Neural progenitor cell (in vitro differentiated cells): ENCODE measurements at regions not wholly inside any gene's neighbourhood (a gene's known extent, or its start where the extent isn't known, plus 50 kb on each side); places are given as distances from the start of the nearest gene placed in this dataset.

Experiments used
- CTCF ChIP-seq: fragments of 200-600 bp; sonication (generic); IDR thresholded peaks from 2 replicates; pipeline ENCODE4 v1.5.1; 2017; ENCODE audit warnings: antibody characterized with exemption, mild to moderate bottlenecking
- EZH2 ChIP-seq: fragments of 200-600 bp; sonication (generic); IDR thresholded peaks from 2 replicates; pipeline ENCODE4 v1.6.1; 2017; ENCODE audit warnings: antibody characterized with exemption, mild to moderate bottlenecking, moderate library complexity
- EZH2phosphoT487 ChIP-seq: fragments of 200-600 bp; sonication (generic); IDR thresholded peaks from 2 replicates; pipeline ENCODE4 v1.6.1; 2017; ENCODE audit warnings: antibody characterized with exemption

DNA sequence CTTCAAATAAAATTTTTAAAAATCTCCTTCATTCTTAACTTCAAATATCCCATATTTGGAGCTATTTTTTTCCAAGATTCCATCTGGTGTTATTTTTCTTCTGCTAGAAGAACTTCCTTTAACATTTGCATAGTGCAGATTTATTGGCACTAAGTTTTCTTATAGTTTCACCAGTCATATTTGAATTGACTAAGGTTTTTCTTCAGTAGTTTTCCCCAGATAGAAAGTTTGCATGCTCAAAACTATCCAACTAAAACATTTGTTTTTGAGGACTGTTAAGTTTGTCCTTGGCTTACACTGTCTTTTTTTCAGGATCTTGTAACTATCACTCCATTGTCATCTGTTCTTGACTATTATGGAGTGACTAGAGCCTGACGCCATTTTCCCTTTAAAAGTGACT, 606.7 kb downstream of the TAF11L14 start:
- TF ChIP-seq CTCF (no peak), EZH2 (no peak), EZH2phosphoT487 (no peak)
